Bone marrow (tissue), 2 donors: ENCODE measurements at regions not wholly inside any gene's neighbourhood (a gene's known extent, or its start where the extent isn't known, plus 50 kb on each side); places are given as distances from the start of the nearest gene placed in this dataset.

Source experiments
- DNase-seq, 2 donors: peaks; one replicate each; lab custom pipeline; 2025; lab: John Stamatoyannopoulos, UW

- no peak for DNase-seq
These were observed 133.4 kb upstream of the SMAD3 start for GRCh38 chr15:66931768-66932633.

DNA sequence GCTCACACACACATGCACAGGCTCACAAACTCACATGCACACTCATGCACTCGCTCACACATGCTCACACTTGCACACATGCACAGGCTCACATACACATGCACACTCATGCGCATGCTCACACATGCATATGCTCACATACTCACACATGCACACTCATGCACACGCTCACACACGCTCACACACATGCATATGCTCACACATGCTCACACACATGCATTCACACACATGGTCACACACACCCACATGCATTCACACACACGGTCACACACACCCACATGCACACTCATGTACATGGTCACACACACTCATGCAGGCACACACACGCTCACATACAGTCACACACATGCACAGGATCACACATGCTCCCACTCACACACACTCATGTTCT lies 132.8 kb upstream of the SMAD3 start:
- DNase-seq: no peak

- no peak for DNase-seq
These were observed 131.2 kb upstream of the SMAD3 start for GRCh38 chr15:66933932-66934867.

GRCh38 chr15:66934868-66935520 lies 130.4 kb upstream of the SMAD3 start:
- no peak for DNase-seq

GRCh38 chr15:66935688-66936087 lies 129.7 kb upstream of the SMAD3 start:
- DNase-seq: no peak

DNA sequence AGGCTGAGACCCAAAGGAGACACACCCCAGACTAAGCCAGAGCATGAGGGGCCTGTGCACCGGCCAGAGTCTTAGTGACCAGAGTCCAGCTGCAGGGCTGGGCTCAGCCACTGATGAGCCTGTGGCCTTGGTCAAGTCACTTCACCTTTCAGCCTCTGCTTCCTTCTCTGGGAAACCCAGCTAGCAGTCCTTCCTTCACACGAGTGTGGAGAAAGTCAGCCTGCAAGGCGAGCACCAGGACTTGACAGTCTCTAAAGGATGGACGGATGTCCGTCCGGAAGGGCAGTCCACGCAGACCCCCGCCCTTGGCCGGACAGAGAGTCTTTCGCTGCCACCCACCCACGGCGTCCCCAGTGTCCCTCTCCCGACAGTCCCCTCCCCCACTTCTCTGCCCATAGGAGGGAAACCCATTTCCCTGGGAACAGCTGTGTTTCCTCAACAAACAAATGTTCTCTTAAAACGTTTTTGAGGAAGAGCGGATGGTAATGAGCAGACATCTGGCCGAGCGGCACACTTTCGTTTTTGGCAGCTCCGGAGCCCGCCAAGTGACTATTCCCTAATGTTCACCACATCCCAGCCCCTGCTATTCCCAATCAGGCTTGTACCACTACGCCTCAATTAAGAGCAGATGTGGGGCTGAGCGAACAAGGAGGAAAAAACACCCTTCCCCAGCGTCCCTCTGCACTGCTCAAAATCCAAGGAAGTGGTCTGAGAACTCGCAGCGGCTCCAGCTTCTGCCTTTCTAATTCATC lies 129.1 kb upstream of the SMAD3 start:
- no peak for DNase-seq

GRCh38 chr15:66936861-66937582 lies 128.4 kb upstream of the SMAD3 start:
- no peak for DNase-seq

- DNase-seq: no peak
These were observed 127.8 kb upstream of the SMAD3 start for GRCh38 chr15:66937588-66937987.

DNA sequence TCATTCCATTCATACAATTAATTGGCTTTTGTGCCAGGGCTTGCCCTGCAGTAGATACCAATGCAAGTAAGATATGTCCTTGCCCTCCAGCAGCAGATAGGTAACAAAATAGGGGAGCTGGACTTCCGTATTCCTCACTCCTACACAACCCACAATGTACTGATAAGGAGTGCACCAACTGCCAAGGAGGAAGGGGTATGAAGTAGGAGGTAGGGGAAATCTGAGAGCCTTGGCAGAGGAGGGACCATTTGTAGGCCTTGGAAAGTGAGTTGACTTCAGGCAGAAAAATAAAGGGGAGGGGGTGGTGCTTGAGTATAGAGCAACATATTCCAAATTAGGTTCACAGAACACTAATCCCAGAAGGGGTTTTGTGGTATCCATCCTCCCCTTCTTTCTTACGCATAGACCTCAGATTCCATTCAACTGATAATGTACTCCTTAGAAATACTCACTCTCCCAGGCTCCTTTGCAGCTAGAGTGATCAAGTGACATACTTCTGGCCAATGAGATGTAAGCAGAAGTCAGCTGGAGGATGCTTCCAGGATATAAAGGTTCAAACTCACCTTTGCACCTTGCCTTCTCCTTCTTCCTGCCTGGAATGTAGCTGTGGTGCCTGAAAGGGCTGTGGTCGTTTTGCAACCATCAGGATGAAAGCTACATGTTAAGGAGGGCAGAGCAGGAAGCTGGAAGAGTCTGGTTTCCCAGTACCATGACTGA lies 127.1 kb upstream of the SMAD3 start:
- DNase-seq: no peak

GRCh38 chr15:66939016-66939415 lies 126.4 kb upstream of the SMAD3 start:
- DNase-seq: no peak

GRCh38 chr15:66939451-66940023 lies 125.9 kb upstream of the SMAD3 start:
- DNase-seq: no peak

DNA sequence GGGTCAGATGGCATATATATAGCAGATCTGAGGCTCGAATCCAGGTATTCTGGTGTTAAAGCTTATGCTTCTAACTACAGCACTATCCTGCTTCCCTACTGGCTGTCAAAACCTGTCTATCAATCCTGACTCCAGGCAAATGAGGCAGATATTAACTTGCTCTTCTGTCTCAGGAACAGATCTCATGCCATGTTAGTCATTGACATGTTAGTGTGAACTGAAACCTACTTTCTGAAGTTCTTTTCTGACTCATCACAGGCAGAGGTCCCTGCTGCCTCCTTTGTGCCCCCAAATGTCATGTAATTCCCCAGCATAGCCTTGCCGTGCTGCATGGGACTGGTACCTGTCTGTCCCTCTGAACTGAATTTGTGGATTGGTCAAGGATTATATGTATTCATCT lies 125.0 kb upstream of the SMAD3 start:
- DNase-seq: no peak

DNA sequence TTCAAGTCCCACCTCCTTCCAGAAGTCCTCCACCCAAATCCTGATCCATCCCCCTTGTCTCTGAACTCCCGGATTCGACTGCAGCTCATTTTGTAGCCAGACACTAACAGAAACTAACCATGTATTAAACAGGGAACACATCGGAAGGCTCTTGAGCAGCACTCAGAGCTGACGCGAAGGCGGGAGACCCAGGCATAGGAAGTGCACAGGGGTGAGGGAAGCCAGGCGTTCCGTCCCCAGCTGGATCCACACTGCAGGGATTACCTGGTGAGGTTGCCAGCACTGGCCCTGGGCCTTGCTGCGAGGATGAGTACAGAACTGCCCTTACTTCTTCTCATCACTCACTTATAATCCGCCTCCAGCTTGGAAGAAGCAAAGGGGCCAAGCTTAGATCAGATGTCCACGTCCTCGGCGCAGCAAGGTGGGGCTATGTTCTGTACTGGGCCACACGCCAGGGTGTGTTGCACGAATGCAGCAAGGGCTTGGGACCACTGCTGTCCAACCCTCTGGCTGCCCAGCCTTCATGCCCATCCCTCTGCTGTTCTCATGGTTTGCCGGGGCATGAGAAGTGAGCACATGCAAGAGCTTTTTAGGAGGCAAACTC lies 124.2 kb upstream of the SMAD3 start:
- no peak for DNase-seq

DNA sequence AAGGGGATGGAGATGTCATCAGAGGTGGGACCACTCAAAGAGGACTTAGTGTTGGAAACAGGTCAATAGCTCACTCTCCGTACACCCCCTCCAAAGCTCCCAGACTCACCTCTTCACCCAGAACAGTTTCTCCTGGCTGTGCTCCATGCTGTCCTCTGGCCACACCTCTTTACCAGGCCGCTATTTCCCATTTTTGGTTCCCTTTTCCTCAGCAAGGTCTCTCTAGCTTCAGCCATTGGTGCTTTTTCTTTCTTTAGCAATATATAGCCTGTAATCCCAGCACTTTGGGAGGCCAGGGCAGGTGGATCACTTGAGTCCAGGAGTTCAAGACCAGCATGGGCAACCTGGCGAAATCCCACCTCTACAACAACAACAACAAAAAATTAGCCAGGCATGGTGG lies 123.6 kb upstream of the SMAD3 start:
- DNase-seq: no peak

- DNase-seq: no peak
These were observed 122.6 kb upstream of the SMAD3 start for GRCh38 chr15:66942649-66943390.

DNA sequence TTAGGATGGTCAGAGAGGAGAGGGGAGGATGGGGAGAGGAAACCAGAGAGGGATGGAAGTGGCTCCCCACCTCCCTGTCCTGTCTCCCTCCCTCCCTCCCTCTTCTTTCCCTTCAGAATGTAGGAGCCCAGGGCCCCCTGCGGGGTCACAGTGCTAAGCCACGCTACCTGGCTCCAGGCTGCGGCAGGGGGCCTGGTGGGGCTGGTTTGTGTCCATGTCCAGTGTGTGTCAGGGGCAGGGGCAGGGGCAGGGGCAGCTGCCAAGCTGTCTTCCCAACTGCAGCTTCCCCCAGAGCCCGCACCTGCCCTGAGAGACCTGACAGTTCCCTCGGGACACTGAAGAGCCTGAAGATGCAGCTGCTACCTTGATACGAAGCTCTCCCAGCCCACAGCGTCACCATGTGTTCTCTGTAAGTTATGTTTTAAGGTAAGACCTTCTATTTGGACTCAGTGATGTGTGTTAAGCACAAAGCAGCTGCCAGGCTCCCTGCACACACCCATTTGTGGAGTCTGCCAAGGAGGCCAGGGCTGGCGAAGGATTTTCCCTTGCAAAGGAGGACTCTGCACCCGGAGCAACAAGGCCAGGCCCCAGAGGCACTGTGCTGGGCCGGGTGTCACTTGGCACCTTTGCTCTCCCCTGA lies 121.8 kb upstream of the SMAD3 start:
- no peak for DNase-seq

GRCh38 chr15:66944121-66944520 lies 121.3 kb upstream of the SMAD3 start:
- DNase-seq: no peak

GRCh38 chr15:66945286-66945685 lies 120.1 kb upstream of the SMAD3 start:
- no peak for DNase-seq
